ENCODE measurements at regions not wholly inside any gene's neighbourhood (a gene's known extent, or its start where the extent isn't known, plus 50 kb on each side); places are given as distances from the start of the nearest gene placed in this dataset. TPM values are rescaled to one million over a fixed set of nuclear protein-coding genes. Genes with fewer than 3 reads are reported as not detected.

DNA sequence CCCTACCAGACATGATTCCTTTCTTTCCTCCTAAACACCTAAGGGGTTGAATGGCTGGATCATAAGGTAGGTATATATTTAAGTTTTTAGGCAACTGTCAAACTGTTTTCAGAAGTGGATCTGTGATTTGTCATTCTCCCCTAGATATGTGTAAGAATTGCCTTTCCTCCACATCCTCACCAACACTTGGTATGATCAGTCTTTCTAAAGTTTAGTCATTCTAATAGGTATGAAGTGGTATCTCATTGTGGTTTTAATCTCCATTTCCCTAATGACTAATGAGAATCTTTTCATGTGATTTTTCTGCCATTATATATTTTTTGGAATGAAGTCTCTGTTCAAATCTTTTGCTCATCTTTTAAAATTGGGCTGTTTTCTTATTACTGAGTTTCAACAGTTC is 122.1 kb downstream of the TFCP2L1 start:
- no peak for DNase-seq (ENCODE audit: low read depth)
- peaks cover 2% of the 10 kb centered on the region; the same call in 1 of the 2 replicates for H3K27me3 ChIP-seq (ENCODE audit: control insufficient read depth, insufficient read depth, low read length)
- POLR2A ChIA-PET = no interaction called here
- no peak overlapping the region for H3K4me3 ChIP-seq (ENCODE audit: low read depth, low read length)
- CTCF ChIA-PET = no interaction called here
- no peaks in the 10 kb centered on the region for H3K36me3 ChIP-seq (ENCODE audit: control insufficient read depth, insufficient read depth, low read length)
- TF ChIP-seq CTCF (IDR thresholded peaks at IDR 0.05; ENCODE audit: insufficient read depth, low read depth, low read length) = no peak

- CTCF ChIA-PET = no interaction called here
- no peak for DNase-seq (ENCODE audit: low read depth)
- TF ChIP-seq CTCF (IDR thresholded peaks at IDR 0.05; ENCODE audit: insufficient read depth, low read depth, low read length) = no peak
- Histone ChIP-seq H3K27me3 (ENCODE audit: control insufficient read depth, insufficient read depth, low read length) (peaks cover 2% of the 10 kb centered on the region; the same call in 1 of the 2 replicates), H3K36me3 (ENCODE audit: control insufficient read depth, insufficient read depth, low read length) (no peaks in the 10 kb centered on the region), H3K4me3 (ENCODE audit: low read depth, low read length) (no peak overlapping the region)
- POLR2A ChIA-PET = no interaction called here
Measured at GRCh38 chr2:121164042-121164441, 121.0 kb downstream of the TFCP2L1 start.

- Histone ChIP-seq H3K27me3 (ENCODE audit: control insufficient read depth, insufficient read depth, low read length) (peaks cover 2% of the 10 kb centered on the region; the same call in 1 of the 2 replicates), H3K4me3 (ENCODE audit: low read depth, low read length) (no peak overlapping the region), H3K36me3 (ENCODE audit: control insufficient read depth, insufficient read depth, low read length) (no peaks in the 10 kb centered on the region)
- ChIA-PET POLR2A (no interaction called here), CTCF (no interaction called here)
- DNase-seq (ENCODE audit: low read depth) = no peak
- no peak for TF ChIP-seq CTCF (IDR thresholded peaks at IDR 0.05; ENCODE audit: insufficient read depth, low read depth, low read length)
Measured at GRCh38 chr2:121165038-121165542, 119.9 kb downstream of the TFCP2L1 start.

Small RNAs in the stretch of these regions (small RNA-seq; reads per million reads assigned to genes)
- not detected for gene RF00019 (ENCODE audit: insufficient read length, low read depth, low replicate concordance)

Data from BJ (cell line).